GM23338 (cell line): ENCODE measurements at regions not wholly inside any gene's neighbourhood (a gene's known extent, or its start where the extent isn't known, plus 50 kb on each side); places are given as distances from the start of the nearest gene placed in this dataset.

Experiments used
- ATAC-seq: fragments of 200-7000 bp; cut with Tn5 transposase; 3 replicates; pipeline ENCODE4 v1.9.1; 2020
- DNase-seq: peaks from one replicate; pipeline ENCODE4 v3.0.0-alpha.2; 2015; ENCODE audit warnings: low spot score
- H2AFZ ChIP-seq: fragments of 200-600 bp; sonication (generic); 2 replicates; pipeline ENCODE4 v1.8.0; 2016; ENCODE audit warnings: antibody characterized with exemption, mild to moderate bottlenecking, moderate library complexity
- H3F3A ChIP-seq: fragments of 200-600 bp; sonication (generic); replicated peaks from 2 replicates; pipeline ENCODE4 v1.8.0; 2017; ENCODE audit warnings: antibody characterized with exemption, mixed run types, low read depth
- H3K27ac ChIP-seq: fragments of 200-600 bp; sonication (generic); 2 replicates; pipeline ENCODE4 v1.6.1; 2016; ENCODE audit warnings: low read depth
- H3K27me3 ChIP-seq: fragments of 200-600 bp; sonication (generic); 2 replicates; pipeline ENCODE4 v1.8.0; 2016; ENCODE audit warnings: mild to moderate bottlenecking, mixed run types, moderate library complexity; ENCODE audit not compliant: insufficient read depth
- H3K36me3 ChIP-seq: fragments of 200-600 bp; sonication (generic); 2 replicates; pipeline ENCODE4 v1.8.0; 2016; ENCODE audit warnings: mild to moderate bottlenecking; ENCODE audit not compliant: insufficient read depth
- H3K4me1 ChIP-seq: fragments of 200-600 bp; sonication (generic); 2 replicates; pipeline ENCODE4 v1.8.0; 2016; ENCODE audit warnings: mild to moderate bottlenecking, moderate library complexity; ENCODE audit not compliant: insufficient read depth
- H3K4me2 ChIP-seq: fragments of 200-600 bp; sonication (generic); 2 replicates; pipeline ENCODE4 v1.7.1; 2017; ENCODE audit warnings: mixed run types
- H3K4me3 ChIP-seq: fragments of 200-600 bp; sonication (generic); 2 replicates; pipeline ENCODE4 v1.6.1; 2016; ENCODE audit warnings: mixed run types
- H3K79me2 ChIP-seq: fragments of 200-600 bp; sonication (generic); replicated peaks from 2 replicates; pipeline ENCODE4 v1.8.0; 2017; ENCODE audit warnings: mild to moderate bottlenecking; ENCODE audit not compliant: insufficient read depth
- H3K9me2 ChIP-seq: fragments of 200-600 bp; sonication (generic); 2 replicates; pipeline ENCODE4 v1.8.0; 2017; ENCODE audit not compliant: insufficient read depth
- H4K20me1 ChIP-seq: fragments of 200-600 bp; sonication (generic); replicated peaks from 2 replicates; pipeline ENCODE4 v1.8.0; 2017; ENCODE audit warnings: mild to moderate bottlenecking; ENCODE audit not compliant: insufficient read depth
- H3K27ac Mint-ChIP-seq: 2 replicates; pipeline ENCODE4 v1.8.0; 2020; ENCODE audit warnings: inconsistent platforms, mild to moderate bottlenecking, moderate library complexity, mixed read lengths
- H3K27me3 Mint-ChIP-seq: 3 replicates; pipeline ENCODE4 v1.8.0; 2022; ENCODE audit warnings: low read depth, mild to moderate bottlenecking, moderate library complexity, mixed read lengths, inconsistent platforms; ENCODE audit not compliant: insufficient read depth, poor library complexity
- H3K36me3 Mint-ChIP-seq: 3 replicates; pipeline ENCODE4 v1.8.0; 2021; ENCODE audit warnings: low read depth, mild to moderate bottlenecking, inconsistent platforms, moderate library complexity, mixed read lengths
- H3K4me1 Mint-ChIP-seq: 3 replicates; pipeline ENCODE4 v1.8.0; 2020; ENCODE audit warnings: mild to moderate bottlenecking, inconsistent platforms, mixed read lengths
- H3K4me3 Mint-ChIP-seq: 3 replicates; pipeline ENCODE4 v1.8.0; 2021; ENCODE audit warnings: moderate library complexity, mild to moderate bottlenecking, inconsistent platforms, mixed read lengths
- H3K9me3 Mint-ChIP-seq: 3 replicates; pipeline ENCODE4 v1.8.0; 2020; ENCODE audit warnings: moderate library complexity, mild to moderate bottlenecking, inconsistent platforms, mixed read lengths
- CREB1 ChIP-seq: fragments of 250-450 bp; sonication (Bioruptor Pico); IDR thresholded peaks from 2 replicates; pipeline ENCODE4 v1.5.0; 2020; ENCODE audit warnings: low read depth, mild to moderate bottlenecking, moderate library complexity
- EZH2 ChIP-seq: fragments of 200-600 bp; sonication (generic); IDR thresholded peaks from one replicate; pipeline ENCODE4 v1.8.0; 2017; ENCODE audit warnings: antibody characterized with exemption, mild to moderate bottlenecking, low read depth; ENCODE audit not compliant: unreplicated experiment
- EZH2phosphoT487 ChIP-seq: fragments of 200-600 bp; sonication (generic); IDR thresholded peaks from one replicate; pipeline ENCODE4 v1.8.1; 2018; ENCODE audit warnings: antibody characterized with exemption; ENCODE audit not compliant: unreplicated experiment
- ZNF114 ChIP-seq: fragments of 250-450 bp; sonication (Bioruptor Pico); IDR thresholded peaks from 2 replicates; pipeline ENCODE4 v1.5.0; 2020; ENCODE audit warnings: mild to moderate bottlenecking, moderate library complexity
- ZNF331 ChIP-seq: fragments of 250-450 bp; sonication (Bioruptor Pico); IDR thresholded peaks from 2 replicates; pipeline ENCODE4 v1.5.0; 2020; ENCODE audit warnings: low read depth, mild to moderate bottlenecking, moderate library complexity
- TF ChIP-seq, protein P1 (sequence below): fragments of 250-450 bp; sonication (Bioruptor Pico); IDR thresholded peaks from 2 replicates; pipeline ENCODE4 v1.5.0; 2020; ENCODE audit warnings: mild to moderate bottlenecking, moderate library complexity
- TF ChIP-seq, protein P2 (sequence below): IDR thresholded peaks from one replicate; pipeline ENCODE4 v1.6.1; 2018; ENCODE audit warnings: antibody characterized with exemption; ENCODE audit not compliant: unreplicated experiment

DNA sequence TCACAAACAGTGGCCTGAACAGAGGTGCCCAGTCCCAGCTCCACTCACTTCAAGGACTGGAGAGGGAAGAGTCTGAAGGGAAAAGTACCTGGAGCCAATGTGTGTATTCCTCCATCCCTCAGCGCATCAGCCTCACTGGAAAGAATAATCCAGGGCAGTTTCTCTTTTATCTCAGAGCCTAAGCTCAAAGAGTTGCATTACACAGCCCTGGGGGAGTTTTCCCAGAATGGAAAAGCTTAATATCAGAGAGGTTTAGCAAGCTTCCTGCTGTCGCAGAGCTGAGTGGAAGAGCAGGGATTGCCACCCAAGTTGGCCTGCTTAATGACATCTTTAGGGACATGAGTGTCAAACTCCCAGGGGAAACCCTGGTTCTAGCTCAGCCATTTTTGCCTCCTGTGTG lies 80.4 kb upstream of the MSX1 start (continued):
- TF ChIP-seq, protein P1, sequence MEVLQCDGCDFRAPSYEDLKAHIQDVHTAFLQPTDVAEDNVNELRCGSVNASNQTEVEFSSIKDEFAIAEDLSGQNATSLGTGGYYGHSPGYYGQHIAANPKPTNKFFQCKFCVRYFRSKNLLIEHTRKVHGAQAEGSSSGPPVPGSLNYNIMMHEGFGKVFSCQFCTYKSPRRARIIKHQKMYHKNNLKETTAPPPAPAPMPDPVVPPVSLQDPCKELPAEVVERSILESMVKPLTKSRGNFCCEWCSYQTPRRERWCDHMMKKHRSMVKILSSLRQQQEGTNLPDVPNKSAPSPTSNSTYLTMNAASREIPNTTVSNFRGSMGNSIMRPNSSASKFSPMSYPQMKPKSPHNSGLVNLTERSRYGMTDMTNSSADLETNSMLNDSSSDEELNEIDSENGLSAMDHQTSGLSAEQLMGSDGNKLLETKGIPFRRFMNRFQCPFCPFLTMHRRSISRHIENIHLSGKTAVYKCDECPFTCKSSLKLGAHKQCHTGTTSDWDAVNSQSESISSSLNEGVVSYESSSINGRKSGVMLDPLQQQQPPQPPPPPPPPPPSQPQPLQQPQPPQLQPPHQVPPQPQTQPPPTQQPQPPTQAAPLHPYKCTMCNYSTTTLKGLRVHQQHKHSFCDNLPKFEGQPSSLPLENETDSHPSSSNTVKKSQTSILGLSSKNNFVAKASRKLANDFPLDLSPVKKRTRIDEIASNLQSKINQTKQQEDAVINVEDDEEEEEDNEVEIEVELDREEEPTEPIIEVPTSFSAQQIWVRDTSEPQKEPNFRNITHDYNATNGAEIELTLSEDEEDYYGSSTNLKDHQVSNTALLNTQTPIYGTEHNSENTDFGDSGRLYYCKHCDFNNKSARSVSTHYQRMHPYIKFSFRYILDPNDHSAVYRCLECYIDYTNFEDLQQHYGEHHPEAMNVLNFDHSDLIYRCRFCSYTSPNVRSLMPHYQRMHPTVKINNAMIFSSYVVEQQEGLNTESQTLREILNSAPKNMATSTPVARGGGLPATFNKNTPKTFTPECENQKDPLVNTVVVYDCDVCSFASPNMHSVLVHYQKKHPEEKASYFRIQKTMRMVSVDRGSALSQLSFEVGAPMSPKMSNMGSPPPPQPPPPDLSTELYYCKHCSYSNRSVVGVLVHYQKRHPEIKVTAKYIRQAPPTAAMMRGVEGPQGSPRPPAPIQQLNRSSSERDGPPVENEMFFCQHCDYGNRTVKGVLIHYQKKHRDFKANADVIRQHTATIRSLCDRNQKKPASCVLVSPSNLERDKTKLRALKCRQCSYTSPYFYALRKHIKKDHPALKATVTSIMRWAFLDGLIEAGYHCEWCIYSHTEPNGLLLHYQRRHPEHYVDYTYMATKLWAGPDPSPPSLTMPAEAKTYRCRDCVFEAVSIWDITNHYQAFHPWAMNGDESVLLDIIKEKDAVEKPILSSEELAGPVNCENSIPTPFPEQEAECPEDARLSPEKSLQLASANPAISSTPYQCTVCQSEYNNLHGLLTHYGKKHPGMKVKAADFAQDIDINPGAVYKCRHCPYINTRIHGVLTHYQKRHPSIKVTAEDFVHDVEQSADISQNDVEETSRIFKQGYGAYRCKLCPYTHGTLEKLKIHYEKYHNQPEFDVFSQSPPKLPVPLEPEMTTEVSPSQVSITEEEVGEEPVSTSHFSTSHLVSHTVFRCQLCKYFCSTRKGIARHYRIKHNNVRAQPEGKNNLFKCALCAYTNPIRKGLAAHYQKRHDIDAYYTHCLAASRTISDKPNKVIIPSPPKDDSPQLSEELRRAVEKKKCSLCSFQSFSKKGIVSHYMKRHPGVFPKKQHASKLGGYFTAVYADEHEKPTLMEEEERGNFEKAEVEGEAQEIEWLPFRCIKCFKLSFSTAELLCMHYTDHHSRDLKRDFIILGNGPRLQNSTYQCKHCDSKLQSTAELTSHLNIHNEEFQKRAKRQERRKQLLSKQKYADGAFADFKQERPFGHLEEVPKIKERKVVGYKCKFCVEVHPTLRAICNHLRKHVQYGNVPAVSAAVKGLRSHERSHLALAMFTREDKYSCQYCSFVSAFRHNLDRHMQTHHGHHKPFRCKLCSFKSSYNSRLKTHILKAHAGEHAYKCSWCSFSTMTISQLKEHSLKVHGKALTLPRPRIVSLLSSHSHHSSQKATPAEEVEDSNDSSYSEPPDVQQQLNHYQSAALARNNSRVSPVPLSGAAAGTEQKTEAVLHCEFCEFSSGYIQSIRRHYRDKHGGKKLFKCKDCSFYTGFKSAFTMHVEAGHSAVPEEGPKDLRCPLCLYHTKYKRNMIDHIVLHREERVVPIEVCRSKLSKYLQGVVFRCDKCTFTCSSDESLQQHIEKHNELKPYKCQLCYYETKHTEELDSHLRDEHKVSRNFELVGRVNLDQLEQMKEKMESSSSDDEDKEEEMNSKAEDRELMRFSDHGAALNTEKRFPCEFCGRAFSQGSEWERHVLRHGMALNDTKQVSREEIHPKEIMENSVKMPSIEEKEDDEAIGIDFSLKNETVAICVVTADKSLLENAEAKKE (CRISPR knock-in tag): no peak
- TF ChIP-seq EZH2phosphoT487: no peak

DNA sequence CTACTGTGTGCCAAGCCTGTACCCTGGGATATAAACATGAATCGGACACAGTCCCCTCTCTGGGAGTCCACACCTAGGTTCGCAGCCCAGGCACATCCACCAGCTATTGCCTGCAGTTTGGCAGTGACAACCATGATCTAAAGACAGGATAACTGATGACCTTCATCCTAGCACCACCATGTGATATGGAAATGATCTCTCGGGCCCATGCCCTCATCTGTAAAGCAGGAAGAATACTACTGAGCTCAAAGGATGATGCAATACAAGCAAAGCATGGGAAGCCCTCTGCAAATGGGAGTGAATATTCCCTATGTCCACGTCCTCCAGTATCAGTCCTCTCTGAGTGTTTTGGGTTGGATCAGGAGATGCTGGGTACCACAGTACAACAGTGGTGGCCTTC lies 80.9 kb upstream of the MSX1 start:
- Mint-ChIP-seq H3K27me3 (peaks cover 8% of the 10 kb centered on the region), H3K4me1 (peaks cover 10% of the 10 kb centered on the region), H3K9me3 (no peaks in the 10 kb centered on the region), H3K27ac (no peak overlapping the region), H3K4me3 (no peak overlapping the region), H3K36me3 (no peaks in the 10 kb centered on the region)
- Histone ChIP-seq H3K9me2 (no peaks in the 10 kb centered on the region), H3K4me1 (no peaks in the 10 kb centered on the region), H3K27ac (no peak overlapping the region), H4K20me1 (no peaks in the 10 kb centered on the region; the same call in 1 of the 2 replicates), H3K27me3 (no peaks in the 10 kb centered on the region), H3F3A (no peaks in the 10 kb centered on the region), H3K36me3 (no peaks in the 10 kb centered on the region), H3K79me2 (no peaks in the 10 kb centered on the region), H3K4me2 (no peak overlapping the region), H2AFZ (no peak overlapping the region), H3K4me3 (no peak overlapping the region)
- DNase-seq: no peak
- ATAC-seq: no peak
- no peak for TF ChIP-seq ZNF114 (CRISPR knock-in tag)
- TF ChIP-seq ZNF331 (CRISPR knock-in tag): no peak
- TF ChIP-seq EZH2: no peak
- TF ChIP-seq, protein P2, sequence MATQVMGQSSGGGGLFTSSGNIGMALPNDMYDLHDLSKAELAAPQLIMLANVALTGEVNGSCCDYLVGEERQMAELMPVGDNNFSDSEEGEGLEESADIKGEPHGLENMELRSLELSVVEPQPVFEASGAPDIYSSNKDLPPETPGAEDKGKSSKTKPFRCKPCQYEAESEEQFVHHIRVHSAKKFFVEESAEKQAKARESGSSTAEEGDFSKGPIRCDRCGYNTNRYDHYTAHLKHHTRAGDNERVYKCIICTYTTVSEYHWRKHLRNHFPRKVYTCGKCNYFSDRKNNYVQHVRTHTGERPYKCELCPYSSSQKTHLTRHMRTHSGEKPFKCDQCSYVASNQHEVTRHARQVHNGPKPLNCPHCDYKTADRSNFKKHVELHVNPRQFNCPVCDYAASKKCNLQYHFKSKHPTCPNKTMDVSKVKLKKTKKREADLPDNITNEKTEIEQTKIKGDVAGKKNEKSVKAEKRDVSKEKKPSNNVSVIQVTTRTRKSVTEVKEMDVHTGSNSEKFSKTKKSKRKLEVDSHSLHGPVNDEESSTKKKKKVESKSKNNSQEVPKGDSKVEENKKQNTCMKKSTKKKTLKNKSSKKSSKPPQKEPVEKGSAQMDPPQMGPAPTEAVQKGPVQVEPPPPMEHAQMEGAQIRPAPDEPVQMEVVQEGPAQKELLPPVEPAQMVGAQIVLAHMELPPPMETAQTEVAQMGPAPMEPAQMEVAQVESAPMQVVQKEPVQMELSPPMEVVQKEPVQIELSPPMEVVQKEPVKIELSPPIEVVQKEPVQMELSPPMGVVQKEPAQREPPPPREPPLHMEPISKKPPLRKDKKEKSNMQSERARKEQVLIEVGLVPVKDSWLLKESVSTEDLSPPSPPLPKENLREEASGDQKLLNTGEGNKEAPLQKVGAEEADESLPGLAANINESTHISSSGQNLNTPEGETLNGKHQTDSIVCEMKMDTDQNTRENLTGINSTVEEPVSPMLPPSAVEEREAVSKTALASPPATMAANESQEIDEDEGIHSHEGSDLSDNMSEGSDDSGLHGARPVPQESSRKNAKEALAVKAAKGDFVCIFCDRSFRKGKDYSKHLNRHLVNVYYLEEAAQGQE: no peak
- TF ChIP-seq CREB1: no peak
